ENCODE measurements at regions not wholly inside any gene's neighbourhood (a gene's known extent, or its start where the extent isn't known, plus 50 kb on each side); places are given as distances from the start of the nearest gene placed in this dataset.
"Not testable (repeated sequence)": the region's sequence is repeated elsewhere in the genome, so short reads cannot be mapped to it uniquely, and the experiment has no call there.

DNA sequence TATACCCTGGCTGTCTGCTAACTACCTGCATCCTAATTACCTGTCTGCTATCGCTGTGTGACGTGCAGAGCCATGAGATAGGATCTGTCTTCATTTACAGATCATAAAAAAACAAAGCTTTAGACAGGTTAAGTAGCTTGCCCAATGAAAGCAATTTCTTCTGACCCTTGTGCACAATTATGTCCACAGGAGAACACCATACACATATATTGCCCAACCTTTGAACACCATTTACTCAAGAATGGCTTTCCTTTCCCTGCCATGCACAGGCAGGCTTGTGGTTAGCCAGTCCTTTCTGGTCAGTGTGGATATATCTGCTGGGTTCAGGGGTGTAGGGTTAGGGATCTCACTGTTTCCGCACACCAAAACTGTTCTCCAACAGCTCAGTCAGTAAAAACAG, 344.8 kb downstream of the BCL2L11 start:
- TF ChIP-seq POLR2A, POLR2AphosphoS5, SPI1, TAF1 (IDR thresholded peaks at IDR 0.05; ENCODE audit: low read depth, low read length): not testable (repeated sequence)

Measured in GM12891 (cell line).